Bronchial epithelial cell (primary cell): ENCODE measurements at regions not wholly inside any gene's neighbourhood (a gene's known extent, or its start where the extent isn't known, plus 50 kb on each side); places are given as distances from the start of the nearest gene placed in this dataset.

Experiments used
- DNase-seq: peaks from one replicate; pipeline ENCODE4 v3.0.0-alpha.2; 2010; ENCODE audit warnings: low read depth
- FAIRE-seq: peaks from 2 replicates; lab custom pipeline; 2011; peaks lifted over from hg19 to GRCh38; lab: Jason Lieb, UNC
- H3K27me3 ChIP-seq: 2 replicates; pipeline ENCODE4 v1.5.1; 2011; ENCODE audit warnings: low read length; ENCODE audit not compliant: control insufficient read depth, insufficient read depth
- H3K36me3 ChIP-seq: 2 replicates; pipeline ENCODE4 v1.5.1; 2011; ENCODE audit warnings: low read length; ENCODE audit not compliant: control insufficient read depth, insufficient read depth
- H3K4me3 ChIP-seq: 2 replicates; pipeline ENCODE4 v1.5.1; 2011; ENCODE audit warnings: mild to moderate bottlenecking, low read depth, low read length, control low read depth
- TF ChIP-seq, protein P1 (sequence below): IDR thresholded peaks from 2 replicates; pipeline ENCODE4 v1.5.1; 2011; ENCODE audit warnings: mild to moderate bottlenecking, moderate library complexity, low read length, control low read depth, inconsistent platforms; ENCODE audit not compliant: insufficient read depth, severe bottlenecking

DNA sequence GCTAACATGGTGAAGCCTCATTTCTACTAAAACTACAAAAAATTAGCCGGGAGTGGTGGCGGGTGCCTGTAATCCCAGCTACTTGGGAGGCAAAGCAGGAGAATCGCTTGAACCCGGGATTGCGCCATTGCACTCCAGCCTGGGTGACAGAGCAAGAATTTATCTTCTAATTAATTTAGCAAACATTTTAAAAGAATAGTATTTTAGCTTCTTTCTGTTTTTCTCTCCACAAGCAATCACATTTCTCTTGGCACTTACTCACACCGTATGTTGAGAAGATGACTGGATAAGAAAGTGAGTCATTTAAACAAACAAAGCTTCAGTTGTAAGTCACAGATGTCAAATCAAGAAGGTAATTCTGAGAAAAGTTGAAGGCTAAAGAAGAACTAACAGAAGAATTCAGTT, 264.0 kb downstream of the ARL4A start:
- H3K36me3 ChIP-seq = no peaks in the 10 kb centered on the region
- DNase-seq (peak; percentile 89), FAIRE-seq (no peak)
- no peaks in the 10 kb centered on the region for H3K27me3 ChIP-seq
- TF ChIP-seq, protein P1, sequence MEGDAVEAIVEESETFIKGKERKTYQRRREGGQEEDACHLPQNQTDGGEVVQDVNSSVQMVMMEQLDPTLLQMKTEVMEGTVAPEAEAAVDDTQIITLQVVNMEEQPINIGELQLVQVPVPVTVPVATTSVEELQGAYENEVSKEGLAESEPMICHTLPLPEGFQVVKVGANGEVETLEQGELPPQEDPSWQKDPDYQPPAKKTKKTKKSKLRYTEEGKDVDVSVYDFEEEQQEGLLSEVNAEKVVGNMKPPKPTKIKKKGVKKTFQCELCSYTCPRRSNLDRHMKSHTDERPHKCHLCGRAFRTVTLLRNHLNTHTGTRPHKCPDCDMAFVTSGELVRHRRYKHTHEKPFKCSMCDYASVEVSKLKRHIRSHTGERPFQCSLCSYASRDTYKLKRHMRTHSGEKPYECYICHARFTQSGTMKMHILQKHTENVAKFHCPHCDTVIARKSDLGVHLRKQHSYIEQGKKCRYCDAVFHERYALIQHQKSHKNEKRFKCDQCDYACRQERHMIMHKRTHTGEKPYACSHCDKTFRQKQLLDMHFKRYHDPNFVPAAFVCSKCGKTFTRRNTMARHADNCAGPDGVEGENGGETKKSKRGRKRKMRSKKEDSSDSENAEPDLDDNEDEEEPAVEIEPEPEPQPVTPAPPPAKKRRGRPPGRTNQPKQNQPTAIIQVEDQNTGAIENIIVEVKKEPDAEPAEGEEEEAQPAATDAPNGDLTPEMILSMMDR = no peak
- H3K4me3 ChIP-seq = no peak overlapping the region

DNA sequence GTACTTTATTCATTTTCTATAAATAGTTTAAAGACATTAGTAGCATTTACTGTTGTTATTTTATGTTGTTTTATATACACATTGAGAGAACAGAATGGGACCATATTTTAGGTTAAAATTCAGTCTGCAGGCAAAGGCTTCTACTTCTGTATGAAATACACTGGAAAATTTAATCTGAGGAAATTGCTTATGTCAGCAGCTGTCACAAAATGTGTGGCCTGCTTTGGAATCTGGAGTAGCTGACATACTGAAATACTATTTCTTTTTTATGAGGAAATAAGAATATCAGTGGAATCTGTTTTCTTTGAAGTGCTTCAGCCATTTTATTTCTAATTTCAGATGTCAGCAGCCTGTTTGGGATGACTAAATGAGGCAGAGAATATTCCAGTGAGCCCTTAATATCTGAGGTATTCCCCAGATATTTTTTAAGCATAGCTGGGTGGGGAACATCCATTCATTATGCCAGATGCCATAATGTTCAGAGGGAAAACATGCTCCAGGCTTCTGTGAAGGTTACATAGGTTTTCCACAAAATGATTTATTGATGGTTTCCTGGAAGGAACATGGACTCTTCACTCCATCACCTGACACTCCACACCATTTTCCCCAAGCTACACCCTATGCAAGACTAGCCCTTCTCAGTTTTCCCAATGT, 267.1 kb downstream of the ARL4A start:
- DNase-seq = no peak
- H3K36me3 ChIP-seq = no peaks in the 10 kb centered on the region
- FAIRE-seq = no peak
- H3K27me3 ChIP-seq = no peaks in the 10 kb centered on the region
- TF ChIP-seq, protein P1 = no peak
- H3K4me3 ChIP-seq = no peak overlapping the region

DNA sequence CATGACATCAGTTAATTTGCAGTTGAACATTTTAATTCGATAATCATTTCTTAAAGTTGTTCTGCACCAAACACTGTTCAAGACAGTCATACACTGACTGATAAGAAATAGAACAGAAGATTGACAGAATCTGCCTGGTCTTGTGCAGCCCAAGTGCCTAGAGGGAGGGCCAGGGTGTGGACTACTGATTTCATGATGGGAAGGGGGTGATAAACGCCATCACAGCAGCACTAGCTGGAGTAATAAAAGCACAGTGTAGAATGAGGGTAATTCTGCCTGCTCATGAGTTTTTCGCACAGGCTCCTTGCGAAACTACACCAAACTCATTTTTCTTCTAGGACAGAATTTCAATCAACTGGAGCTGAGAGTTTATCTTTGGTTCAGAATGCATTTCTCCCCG, 270.1 kb downstream of the ARL4A start:
- Histone ChIP-seq H3K36me3 (no peaks in the 10 kb centered on the region), H3K27me3 (no peaks in the 10 kb centered on the region), H3K4me3 (no peak overlapping the region)
- DNase-seq (no peak), FAIRE-seq (no peak)
- TF ChIP-seq, protein P1 = no peak

DNA sequence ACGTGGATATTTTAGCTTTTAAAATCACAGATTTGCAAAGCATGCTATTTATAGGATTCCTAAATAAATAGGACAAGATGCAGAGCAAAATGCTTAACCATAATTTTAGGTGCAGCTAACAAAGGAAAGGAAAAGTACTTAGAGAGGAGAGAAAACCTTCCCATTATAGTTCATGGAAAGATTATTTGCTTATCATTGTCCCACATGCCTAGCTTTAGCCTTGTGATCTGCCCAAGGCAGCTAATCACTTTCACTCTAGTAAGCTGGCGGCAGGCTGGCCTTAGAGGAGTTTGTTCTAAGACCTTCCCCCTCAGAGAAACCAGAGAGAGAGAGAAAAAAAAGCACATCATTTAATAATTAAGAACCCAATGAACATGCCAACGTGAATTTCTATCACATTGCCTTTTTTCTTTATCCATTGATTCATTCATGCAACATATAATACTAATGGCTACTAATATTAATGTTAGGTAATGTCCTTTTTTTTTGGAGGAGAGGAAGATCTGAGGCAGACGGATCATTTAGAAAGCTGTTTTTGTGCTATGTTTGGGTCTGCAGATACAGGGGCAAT, 274.6 kb downstream of the ARL4A start:
- DNase-seq (no peak), FAIRE-seq (no peak)
- Histone ChIP-seq H3K36me3 (no peaks in the 10 kb centered on the region), H3K4me3 (no peak overlapping the region), H3K27me3 (no peaks in the 10 kb centered on the region)
- TF ChIP-seq, protein P1 = no peak

DNA sequence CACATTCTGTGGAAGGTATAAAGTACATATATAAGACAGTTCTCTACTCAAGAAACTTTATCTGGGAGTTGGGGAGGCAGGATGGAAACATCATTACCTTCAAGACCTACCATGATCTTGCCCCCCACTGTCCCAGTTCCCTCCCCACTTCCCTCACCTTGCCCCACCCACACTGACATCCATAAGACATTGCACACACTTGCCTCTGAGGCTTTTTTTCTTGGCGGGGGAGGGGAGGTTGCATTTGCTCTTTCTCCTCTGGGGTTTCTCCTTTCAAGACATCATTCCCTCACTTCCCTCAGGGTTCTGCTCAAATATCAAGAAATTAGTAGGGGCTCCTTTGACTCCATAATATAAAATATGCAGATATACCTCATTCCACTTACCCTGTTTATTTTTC, 276.0 kb downstream of the ARL4A start:
- Histone ChIP-seq H3K4me3 (no peak overlapping the region), H3K27me3 (no peaks in the 10 kb centered on the region), H3K36me3 (no peaks in the 10 kb centered on the region)
- FAIRE-seq = no peak
- TF ChIP-seq, protein P1 = no peak
- no peak for DNase-seq

DNA sequence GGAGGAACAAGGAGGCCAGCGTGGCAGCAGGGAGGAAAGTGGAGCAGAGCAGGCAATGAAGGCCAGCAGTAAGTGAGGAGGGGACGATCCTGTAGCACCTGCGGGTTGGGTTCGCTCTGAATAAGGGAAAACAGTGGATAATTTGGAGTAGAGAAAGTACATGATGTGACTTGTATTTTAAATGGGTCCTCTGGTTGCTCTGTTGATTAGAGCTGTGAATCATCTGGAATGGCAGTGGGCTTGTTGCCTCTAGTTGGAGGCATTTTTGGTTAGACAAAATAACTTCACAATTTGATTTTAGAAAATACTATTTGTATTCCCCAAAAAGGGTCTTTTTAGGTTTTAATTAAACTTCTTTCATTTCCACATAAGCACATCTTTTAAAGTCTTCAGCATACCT, 277.4 kb downstream of the ARL4A start:
- TF ChIP-seq, protein P1 = no peak
- Histone ChIP-seq H3K27me3 (no peaks in the 10 kb centered on the region), H3K4me3 (no peak overlapping the region), H3K36me3 (no peaks in the 10 kb centered on the region)
- DNase-seq (peak; percentile 71), FAIRE-seq (no peak)
